B cell (primary cell): ENCODE measurements at regions not wholly inside any gene's neighbourhood (a gene's known extent, or its start where the extent isn't known, plus 50 kb on each side); places are given as distances from the start of the nearest gene placed in this dataset.

Experiments
- ATAC-seq: fragments of 200-7000 bp; cut with Tn5 transposase; one replicate; pipeline ENCODE4 v1.10.0; 2021; ENCODE audit warnings: low read depth, mild to moderate bottlenecking, moderate number of reproducible peaks, moderate library complexity
- CTCF ChIA-PET: fragments of 350-600 bp; sonication (Branson Sonifier 250); formaldehyde crosslinking; loops from one replicate; lab custom pipeline; 2021; ENCODE audit warnings: antibody characterized with exemption, inconsistent platforms; lab: Charles Lee
- POLR2A ChIA-PET: fragments of 350-600 bp; sonication (Branson Sonifier 250); formaldehyde crosslinking; loops from one replicate; lab custom pipeline; 2021; ENCODE audit warnings: antibody characterized with exemption; lab: Charles Lee
- DNase-seq: peaks from one replicate; pipeline ENCODE4 v3.0.0; 2013
- H2AFZ ChIP-seq: 2 replicates; pipeline ENCODE4 v1.6.1; 2012; ENCODE audit warnings: mild to moderate bottlenecking, low read depth, low read length; ENCODE audit not compliant: insufficient read depth, poor library complexity, severe bottlenecking
- H3K27ac ChIP-seq, 2 donors: 1 replicate in 1 of 2; 2 replicates in 1 of 2; pipeline ENCODE4 v1.5.1; 2012 to 2013; ENCODE audit warnings: low read length in 2 of 2, mild to moderate bottlenecking in 2 of 2, moderate library complexity in 1 of 2
- H3K27me3 ChIP-seq, 4 experiments: fragments of 200-600 bp in 1 of 4; sonication (generic) in 1 of 4; replicated peaks in 1 of 4; 1 replicate in 2 of 4; 2 replicates in 2 of 4; pipeline versions ENCODE4 v1.6.1 to v1.7.0; 2013 to 2016; ENCODE audit warnings: low read length in 3 of 4, mild to moderate bottlenecking in 2 of 4, mixed read lengths in 1 of 4, moderate library complexity in 1 of 4; ENCODE audit not compliant: insufficient read depth in 4 of 4, control insufficient read depth in 3 of 4; ENCODE audit errors: control extremely low read depth in 1 of 4
- H3K36me3 ChIP-seq, 2 experiments: replicated peaks in 1 of 2; 1 replicate in 1 of 2; 2 replicates in 1 of 2; pipeline versions ENCODE4 v1.6.1 to v1.7.1; 2013; ENCODE audit warnings: low read length in 1 of 2; ENCODE audit not compliant: insufficient read depth in 2 of 2, control insufficient read depth in 1 of 2; ENCODE audit errors: control extremely low read depth in 1 of 2, extremely low read depth in 1 of 2
- H3K4me1 ChIP-seq, 2 donors: fragments of 200-600 bp in 1 of 2; sonication (generic) in 1 of 2; 1 replicate in 1 of 2; 2 replicates in 1 of 2; pipeline versions ENCODE4 v1.5.1 to v1.6.1; 2013 to 2017; ENCODE audit warnings: low read length in 2 of 2; ENCODE audit not compliant: control insufficient read depth in 2 of 2, insufficient read depth in 2 of 2
- H3K4me2 ChIP-seq: replicated peaks from 2 replicates; pipeline ENCODE3; 2012; ENCODE audit warnings: mild to moderate bottlenecking, low read depth, low read length; ENCODE audit not compliant: poor library complexity, severe bottlenecking
- H3K4me3 ChIP-seq, 5 experiments: fragments of 200-600 bp in 1 of 5; sonication (generic) in 1 of 5; 1 replicate in 3 of 5; 2 replicates in 2 of 5; pipeline versions ENCODE4 v1.5.1 to v1.7.0; 2011 to 2016; ENCODE audit warnings: low read length in 4 of 5, mild to moderate bottlenecking in 4 of 5, low read depth in 2 of 5, control low read depth in 1 of 5, moderate library complexity in 1 of 5; ENCODE audit not compliant: insufficient read depth in 1 of 5; ENCODE audit errors: control extremely low read depth in 1 of 5, extremely low read depth in 1 of 5
- H3K79me2 ChIP-seq: fragments of 200-600 bp; sonication (generic); one replicate; pipeline ENCODE4 v1.6.0; 2016; ENCODE audit warnings: low read length; ENCODE audit not compliant: control insufficient read depth, insufficient read depth
- H3K9ac ChIP-seq: fragments of 200-600 bp; sonication (generic); 2 replicates; pipeline ENCODE4 v1.6.1; 2017; ENCODE audit warnings: mild to moderate bottlenecking, low read length, moderate library complexity
- H3K9me3 ChIP-seq, 3 donors: one replicate each; pipeline versions ENCODE4 v1.6.1 to v1.7.1; 2013; ENCODE audit warnings: low read length in 2 of 3; ENCODE audit not compliant: control insufficient read depth in 2 of 3, insufficient read depth in 1 of 3; ENCODE audit errors: control extremely low read depth in 1 of 3
- H4K20me1 ChIP-seq: 2 replicates; pipeline ENCODE4 v1.6.0; 2012; ENCODE audit warnings: mild to moderate bottlenecking, low read length; ENCODE audit not compliant: insufficient read depth, control insufficient read depth, poor library complexity, severe bottlenecking
- H3K27ac Mint-ChIP-seq: one replicate; pipeline ENCODE4 v1.8.0; 2021; ENCODE audit warnings: mixed read lengths
- H3K27me3 Mint-ChIP-seq: one replicate; pipeline ENCODE4 v1.8.0; 2021; ENCODE audit warnings: mixed read lengths
- H3K4me1 Mint-ChIP-seq: one replicate; pipeline ENCODE4 v1.8.0; 2021; ENCODE audit warnings: mixed read lengths
- H3K4me3 Mint-ChIP-seq: one replicate; pipeline ENCODE4 v1.8.0; 2021; ENCODE audit warnings: mixed read lengths
- H3K9me3 Mint-ChIP-seq: one replicate; pipeline ENCODE4 v1.8.0; 2022; ENCODE audit warnings: mixed read lengths; ENCODE audit not compliant: insufficient read depth
- EZH2 ChIP-seq: IDR thresholded peaks from 2 replicates; pipeline ENCODE4 v1.6.1; 2012; ENCODE audit warnings: borderline replicate concordance, low read depth, mild to moderate bottlenecking, moderate library complexity, low read length; ENCODE audit not compliant: insufficient read depth, poor library complexity, severe bottlenecking
- WGBS: methylation state at CpG from one replicate; pipeline ENCODE4 v1.1.5; 2013; ENCODE audit warnings: missing lambda C conversion rate; ENCODE audit not compliant: insufficient coverage; 5-methylcytosine and 5-hydroxymethylcytosine counted together
- intact Hi-C: fragments of 100-400 bp; cut with micrococcal nuclease; formaldehyde crosslinking; loops from one replicate; pipeline ENCODE4 v1.10.0; 2022
- TF ChIP-seq, protein P1 (sequence below): fragments of 200-600 bp; IDR thresholded peaks from one replicate; pipeline ENCODE4 v1.8.0; 2022; ENCODE audit warnings: antibody characterized with exemption, mild to moderate bottlenecking

- intact Hi-C loops: no loop called here
- H3K4me3 Mint-ChIP-seq: no peak overlapping the region
- H3K4me1 Mint-ChIP-seq: no peaks in the 10 kb centered on the region
- H3K79me2 ChIP-seq: no peaks in the 10 kb centered on the region
- peaks cover 0 to 4% (median 0%) of the 10 kb centered on the region in 3 donors for H3K9me3 ChIP-seq
- DNase-seq: no peak
- H4K20me1 ChIP-seq: no peaks in the 10 kb centered on the region
- 81% methylated on average over 2 of the region's 3 CpGs for WGBS
- no peak for TF ChIP-seq EZH2
- TF ChIP-seq, protein P1, sequence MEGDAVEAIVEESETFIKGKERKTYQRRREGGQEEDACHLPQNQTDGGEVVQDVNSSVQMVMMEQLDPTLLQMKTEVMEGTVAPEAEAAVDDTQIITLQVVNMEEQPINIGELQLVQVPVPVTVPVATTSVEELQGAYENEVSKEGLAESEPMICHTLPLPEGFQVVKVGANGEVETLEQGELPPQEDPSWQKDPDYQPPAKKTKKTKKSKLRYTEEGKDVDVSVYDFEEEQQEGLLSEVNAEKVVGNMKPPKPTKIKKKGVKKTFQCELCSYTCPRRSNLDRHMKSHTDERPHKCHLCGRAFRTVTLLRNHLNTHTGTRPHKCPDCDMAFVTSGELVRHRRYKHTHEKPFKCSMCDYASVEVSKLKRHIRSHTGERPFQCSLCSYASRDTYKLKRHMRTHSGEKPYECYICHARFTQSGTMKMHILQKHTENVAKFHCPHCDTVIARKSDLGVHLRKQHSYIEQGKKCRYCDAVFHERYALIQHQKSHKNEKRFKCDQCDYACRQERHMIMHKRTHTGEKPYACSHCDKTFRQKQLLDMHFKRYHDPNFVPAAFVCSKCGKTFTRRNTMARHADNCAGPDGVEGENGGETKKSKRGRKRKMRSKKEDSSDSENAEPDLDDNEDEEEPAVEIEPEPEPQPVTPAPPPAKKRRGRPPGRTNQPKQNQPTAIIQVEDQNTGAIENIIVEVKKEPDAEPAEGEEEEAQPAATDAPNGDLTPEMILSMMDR: no peak
- H3K27me3 Mint-ChIP-seq: peaks cover 21% of the 10 kb centered on the region
- H3K9me3 Mint-ChIP-seq: peaks cover 2% of the 10 kb centered on the region
- ATAC-seq: no peak
- no peaks in the 10 kb centered on the region for H3K4me1 ChIP-seq
- H3K4me2 ChIP-seq: no peak overlapping the region
- H2AFZ ChIP-seq: no peak overlapping the region
- ChIA-PET CTCF (no interaction called here), POLR2A (no interaction called here)
- no peak overlapping the region for H3K27ac ChIP-seq
- H3K9ac ChIP-seq: no peak overlapping the region
- peaks cover 0 to 3% (median 0%) of the 10 kb centered on the region in 4 experiments for H3K27me3 ChIP-seq
- no peaks in the 10 kb centered on the region for H3K36me3 ChIP-seq
- H3K27ac Mint-ChIP-seq: no peak overlapping the region
- H3K4me3 ChIP-seq: no peak overlapping the region
Measured at GRCh38 chr22:44381761-44382115, 69.0 kb upstream of the SHISAL1 start.

GRCh38 chr22:44380756-44381486 is 68.2 kb upstream of the SHISAL1 start:
- no peaks in the 10 kb centered on the region for H3K4me1 Mint-ChIP-seq
- H3K9me3 ChIP-seq: peaks cover 0 to 4% (median 1%) of the 10 kb centered on the region in 3 donors
- intact Hi-C loops: no loop called here
- no peak overlapping the region for H3K4me2 ChIP-seq
- TF ChIP-seq, protein P1: no peak
- no peak for TF ChIP-seq EZH2
- H3K9ac ChIP-seq: no peak overlapping the region
- ATAC-seq: no peak
- POLR2A ChIA-PET: no interaction called here
- H3K27ac ChIP-seq: no peak overlapping the region
- no peaks in the 10 kb centered on the region for H3K4me1 ChIP-seq
- 82% methylated on average over 11 of the region's 15 CpGs for WGBS
- H3K27me3 Mint-ChIP-seq: peaks cover 16% of the 10 kb centered on the region
- H2AFZ ChIP-seq: no peak overlapping the region
- H3K4me3 Mint-ChIP-seq: no peak overlapping the region
- H3K9me3 Mint-ChIP-seq: peaks cover 2% of the 10 kb centered on the region
- no peaks in the 10 kb centered on the region for H4K20me1 ChIP-seq
- no peak for DNase-seq
- CTCF ChIA-PET: interaction anchor here (0.5 kb wide), 1 partner anchor 131 kb away, joined by 3 read pairs; no protein-coding TSS in a partner anchor
- H3K36me3 ChIP-seq: no peaks in the 10 kb centered on the region
- H3K79me2 ChIP-seq: no peaks in the 10 kb centered on the region
- no peak overlapping the region for H3K4me3 ChIP-seq
- peaks cover 0 to 3% (median 0%) of the 10 kb centered on the region in 4 experiments for H3K27me3 ChIP-seq
- H3K27ac Mint-ChIP-seq: no peak overlapping the region
